ENCODE measurements at regions not wholly inside any gene's neighbourhood (a gene's known extent, or its start where the extent isn't known, plus 50 kb on each side); places are given as distances from the start of the nearest gene placed in this dataset.
"Not testable (repeated sequence)": the region's sequence is repeated elsewhere in the genome, so short reads cannot be mapped to it uniquely, and the experiment has no call there.

- Mint-ChIP-seq H3K27ac (no peak overlapping the region), H3K27me3 (no peaks in the 10 kb centered on the region)
Measured at GRCh38 chr18:28757466-28758008, 580.6 kb upstream of the CDH2 start.

DNA sequence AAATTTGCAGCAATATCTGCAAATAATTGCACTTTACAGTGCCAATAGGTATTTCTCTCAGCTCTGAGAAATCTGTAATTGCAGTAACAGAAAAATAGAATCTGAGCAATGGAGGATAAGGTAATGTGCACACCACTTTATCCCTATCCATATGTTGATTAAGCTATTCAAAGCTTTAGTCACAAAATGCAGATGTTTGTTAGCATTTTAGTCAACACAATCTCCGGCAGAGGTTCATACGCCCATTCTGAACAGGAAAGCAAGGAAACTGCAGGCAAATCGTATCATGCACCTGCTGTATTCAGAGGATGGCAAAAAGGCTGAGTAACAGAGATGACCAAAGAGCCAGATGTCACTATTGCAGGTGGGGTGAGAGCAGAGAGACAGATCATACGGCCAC is 566.2 kb upstream of the CDH2 start:
- Mint-ChIP-seq H3K4me3 (no peak overlapping the region), H3K4me1 (ENCODE audit: low read depth) (no peaks in the 10 kb centered on the region), H3K27ac (no peak overlapping the region), H3K9me3 (peaks cover 6% of the 10 kb centered on the region), H3K27me3 (no peaks in the 10 kb centered on the region), H3K36me3 (ENCODE audit: low read depth) (no peaks in the 10 kb centered on the region)
- DNase-seq: no peak

More at GRCh38 chr18:28757466-28758008, 580.6 kb upstream of the CDH2 start:
- peaks cover 5% of the 10 kb centered on the region for H3K9me3 Mint-ChIP-seq
- H3K4me1 Mint-ChIP-seq (ENCODE audit: low read depth): no peaks in the 10 kb centered on the region
- DNase-seq: no peak
- H3K36me3 Mint-ChIP-seq (ENCODE audit: low read depth): no peaks in the 10 kb centered on the region
- no peak overlapping the region for H3K4me3 Mint-ChIP-seq

- DNase-seq: no peak
- Mint-ChIP-seq H3K27ac (no peak overlapping the region), H3K27me3 (no peaks in the 10 kb centered on the region), H3K9me3 (peaks cover 3% of the 10 kb centered on the region), H3K36me3 (ENCODE audit: low read depth) (no peaks in the 10 kb centered on the region), H3K4me1 (ENCODE audit: low read depth) (no peaks in the 10 kb centered on the region), H3K4me3 (no peak overlapping the region)
Measured at GRCh38 chr18:28740575-28740974, 563.6 kb upstream of the CDH2 start.

DNA sequence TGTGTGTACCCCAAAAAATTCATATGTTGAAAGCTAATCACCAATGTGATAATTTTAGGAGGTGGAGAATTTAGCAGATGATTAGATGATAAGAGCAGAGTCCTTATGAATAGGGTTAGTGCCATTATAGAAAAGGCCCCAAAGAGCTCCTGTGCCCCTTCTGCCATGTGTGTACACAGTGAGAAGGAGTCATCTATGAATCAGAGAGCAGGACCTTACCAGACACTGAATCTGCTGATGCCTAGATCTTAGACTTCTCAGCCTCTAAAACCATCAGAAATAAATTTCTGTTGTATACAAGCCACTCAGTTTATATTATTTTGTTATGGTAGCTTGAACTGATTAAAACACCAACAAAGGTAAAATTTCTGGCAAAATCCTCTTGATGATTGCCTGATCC is 560.0 kb upstream of the CDH2 start:
- Mint-ChIP-seq H3K27ac (no peak overlapping the region), H3K36me3 (ENCODE audit: low read depth) (no peaks in the 10 kb centered on the region), H3K4me3 (no peak overlapping the region), H3K27me3 (no peaks in the 10 kb centered on the region), H3K9me3 (peaks cover 5% of the 10 kb centered on the region), H3K4me1 (ENCODE audit: low read depth) (no peaks in the 10 kb centered on the region)
- no peak for DNase-seq

DNA sequence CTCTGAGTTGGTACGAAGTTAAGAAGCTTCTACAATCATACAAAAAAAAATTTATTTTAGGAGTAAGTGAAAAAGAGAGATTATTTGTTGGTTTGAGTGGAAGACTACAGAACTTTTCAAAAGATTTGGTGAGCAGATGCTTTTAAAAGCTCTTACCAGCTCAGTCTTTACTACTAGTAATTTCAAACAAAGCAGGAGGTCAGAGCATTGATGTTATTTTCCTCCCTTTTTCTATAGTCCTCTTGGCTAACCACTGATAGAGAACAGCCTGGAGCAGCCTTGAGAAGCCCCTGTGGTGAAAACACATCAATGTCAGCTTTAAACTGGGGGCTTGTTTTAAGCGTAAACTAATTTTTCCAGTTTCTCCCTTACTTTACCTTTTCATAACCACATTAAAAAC is 559.3 kb upstream of the CDH2 start:
- peaks cover 7% of the 10 kb centered on the region for H3K9me3 Mint-ChIP-seq
- H3K36me3 Mint-ChIP-seq (ENCODE audit: low read depth): no peaks in the 10 kb centered on the region
- no peak for DNase-seq
- no peak overlapping the region for H3K4me3 Mint-ChIP-seq
- no peaks in the 10 kb centered on the region for H3K27me3 Mint-ChIP-seq
- no peak overlapping the region for H3K27ac Mint-ChIP-seq
- no peaks in the 10 kb centered on the region for H3K4me1 Mint-ChIP-seq (ENCODE audit: low read depth)

DNA sequence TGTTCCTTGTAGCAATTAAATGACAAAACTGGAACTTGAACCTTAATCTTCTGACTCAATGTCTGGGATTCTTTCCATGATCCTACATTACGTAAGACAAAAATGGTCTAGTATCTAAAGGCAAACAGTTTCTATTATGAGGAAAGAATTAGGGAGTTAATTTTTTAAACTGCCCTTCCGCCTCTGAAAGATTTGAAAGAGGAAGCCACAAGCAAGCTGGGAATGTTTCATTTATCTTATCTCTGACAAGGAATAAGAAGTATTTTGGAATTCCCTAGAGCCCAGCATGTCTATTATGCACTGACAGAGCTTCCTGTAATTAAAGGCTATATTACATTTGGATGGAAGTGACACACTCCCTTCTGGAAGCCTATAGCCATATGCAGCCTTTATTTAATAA is 558.8 kb upstream of the CDH2 start:
- Mint-ChIP-seq H3K4me3 (no peak overlapping the region), H3K27me3 (no peaks in the 10 kb centered on the region), H3K9me3 (peaks cover 8% of the 10 kb centered on the region), H3K36me3 (ENCODE audit: low read depth) (no peaks in the 10 kb centered on the region), H3K27ac (no peak overlapping the region), H3K4me1 (ENCODE audit: low read depth) (no peaks in the 10 kb centered on the region)
- DNase-seq: no peak

GRCh38 chr18:28729321-28729720 is 552.4 kb upstream of the CDH2 start:
- DNase-seq: no peak
- H3K36me3 Mint-ChIP-seq (ENCODE audit: low read depth): no peaks in the 10 kb centered on the region
- H3K9me3 Mint-ChIP-seq: peaks cover 5% of the 10 kb centered on the region

DNA sequence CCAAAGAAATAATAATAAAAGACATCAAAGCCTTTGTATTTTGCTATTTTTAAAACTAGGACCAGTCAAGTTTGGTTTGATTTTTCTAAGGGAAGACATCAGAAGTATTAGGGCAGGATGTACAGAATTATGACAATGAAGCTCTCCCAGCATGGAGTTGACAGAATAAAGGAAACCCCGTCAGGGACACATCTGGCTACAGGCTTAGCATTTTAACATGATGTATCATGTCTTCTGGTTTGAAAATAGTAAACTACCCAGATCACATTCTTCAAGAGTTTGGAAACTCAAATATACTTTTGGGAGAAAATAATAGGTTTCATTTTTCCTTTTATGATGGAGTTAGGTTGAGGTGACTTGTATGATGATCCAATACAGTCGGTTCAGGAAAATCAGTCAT is 552.0 kb upstream of the CDH2 start:
- no peak for DNase-seq
- H3K27me3 Mint-ChIP-seq: no peaks in the 10 kb centered on the region
- no peaks in the 10 kb centered on the region for H3K36me3 Mint-ChIP-seq (ENCODE audit: low read depth)
- no peaks in the 10 kb centered on the region for H3K4me1 Mint-ChIP-seq (ENCODE audit: low read depth)
- H3K9me3 Mint-ChIP-seq: peaks cover 4% of the 10 kb centered on the region
- no peak overlapping the region for H3K4me3 Mint-ChIP-seq
- H3K27ac Mint-ChIP-seq: no peak overlapping the region

More at GRCh38 chr18:28729321-28729720, 552.4 kb upstream of the CDH2 start:
- Mint-ChIP-seq H3K27ac (no peak overlapping the region), H3K4me1 (ENCODE audit: low read depth) (no peaks in the 10 kb centered on the region), H3K4me3 (no peak overlapping the region), H3K27me3 (no peaks in the 10 kb centered on the region)

- not testable (repeated sequence) for H3K9me3 Mint-ChIP-seq; H3K4me3 Mint-ChIP-seq; DNase-seq; H3K4me1 Mint-ChIP-seq (ENCODE audit: low read depth); H3K27ac Mint-ChIP-seq; H3K36me3 Mint-ChIP-seq (ENCODE audit: low read depth); H3K27me3 Mint-ChIP-seq
Measured at GRCh38 chr18:28727189-28727588, 550.3 kb upstream of the CDH2 start.

GRCh38 chr18:28725876-28726275 is 548.9 kb upstream of the CDH2 start:
- H3K36me3 Mint-ChIP-seq (ENCODE audit: low read depth): no peaks in the 10 kb centered on the region
- DNase-seq: no peak
- H3K27me3 Mint-ChIP-seq: no peaks in the 10 kb centered on the region
- H3K4me1 Mint-ChIP-seq (ENCODE audit: low read depth): no peaks in the 10 kb centered on the region
- H3K27ac Mint-ChIP-seq: no peak overlapping the region
- peaks cover 10% of the 10 kb centered on the region for H3K9me3 Mint-ChIP-seq
- no peak overlapping the region for H3K4me3 Mint-ChIP-seq

DNA sequence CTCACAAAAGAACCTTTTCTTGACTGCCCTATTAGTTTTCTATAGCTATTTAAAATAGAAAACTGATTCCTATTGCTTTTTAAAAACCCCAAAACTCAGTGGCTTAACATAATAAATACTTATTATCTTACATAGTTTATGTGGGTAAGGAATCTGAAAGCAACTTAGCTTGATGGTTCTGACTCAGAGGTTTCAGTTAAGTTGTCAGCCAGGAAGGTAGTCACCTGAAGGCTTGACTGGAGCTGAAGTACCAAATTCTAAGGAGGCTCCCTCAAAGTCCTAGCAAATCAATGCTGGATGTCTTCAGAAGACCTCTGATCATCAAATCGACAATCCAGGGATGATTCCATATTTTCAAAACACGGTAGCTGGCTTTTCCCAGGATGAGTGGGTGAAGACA is 546.6 kb upstream of the CDH2 start:
- DNase-seq: no peak
- Mint-ChIP-seq H3K27me3 (no peaks in the 10 kb centered on the region), H3K4me1 (ENCODE audit: low read depth) (no peaks in the 10 kb centered on the region), H3K36me3 (ENCODE audit: low read depth) (no peaks in the 10 kb centered on the region), H3K27ac (no peak overlapping the region), H3K9me3 (peaks cover 11% of the 10 kb centered on the region), H3K4me3 (no peak overlapping the region)

DNA sequence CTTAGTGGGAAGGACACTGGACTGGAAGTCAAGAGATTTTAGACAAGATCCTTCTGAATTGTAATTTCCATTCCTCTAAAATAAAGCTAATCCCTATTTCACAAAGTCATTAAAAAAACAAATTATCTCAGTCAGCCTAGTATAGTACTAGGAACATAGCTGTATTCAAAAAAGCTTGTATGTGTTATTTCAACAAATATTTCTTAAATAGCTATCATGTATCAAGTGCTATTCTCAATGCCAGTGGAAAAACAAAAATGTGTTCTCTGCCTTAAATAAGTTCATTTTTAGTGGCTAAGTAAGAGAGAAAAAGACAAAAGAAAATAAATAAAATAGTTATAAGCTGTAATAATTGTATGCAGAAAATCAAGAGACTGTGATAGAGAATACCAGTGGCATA is 541.8 kb upstream of the CDH2 start:
- peaks cover 17% of the 10 kb centered on the region for H3K9me3 Mint-ChIP-seq
- H3K4me3 Mint-ChIP-seq: no peak overlapping the region
- H3K27ac Mint-ChIP-seq: no peak overlapping the region
- no peaks in the 10 kb centered on the region for H3K4me1 Mint-ChIP-seq (ENCODE audit: low read depth)
- no peaks in the 10 kb centered on the region for H3K36me3 Mint-ChIP-seq (ENCODE audit: low read depth)
- DNase-seq: no peak
- H3K27me3 Mint-ChIP-seq: no peaks in the 10 kb centered on the region

DNA sequence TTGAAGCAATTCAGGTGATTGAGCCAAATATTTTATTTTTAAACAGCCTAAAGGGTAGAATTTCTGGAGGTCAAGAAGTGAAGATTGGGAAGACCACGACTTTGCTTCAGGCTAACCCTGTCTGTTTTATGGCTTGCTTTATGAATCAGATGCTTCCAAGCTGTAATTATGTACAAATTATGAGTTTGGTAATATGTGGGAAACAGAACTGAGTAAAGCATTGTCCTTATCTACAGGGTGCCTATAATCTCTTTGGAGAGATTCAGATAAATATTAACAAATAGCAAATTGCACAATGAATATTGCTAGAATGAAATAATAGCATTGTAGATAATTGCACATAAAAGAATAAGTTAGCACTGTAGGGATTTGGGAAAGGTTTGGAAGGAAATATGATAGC is 539.4 kb upstream of the CDH2 start:
- Mint-ChIP-seq H3K4me3 (no peak overlapping the region), H3K27me3 (no peaks in the 10 kb centered on the region), H3K27ac (no peak overlapping the region), H3K9me3 (peaks cover 14% of the 10 kb centered on the region), H3K36me3 (ENCODE audit: low read depth) (no peaks in the 10 kb centered on the region), H3K4me1 (ENCODE audit: low read depth) (no peaks in the 10 kb centered on the region)
- no peak for DNase-seq

DNA sequence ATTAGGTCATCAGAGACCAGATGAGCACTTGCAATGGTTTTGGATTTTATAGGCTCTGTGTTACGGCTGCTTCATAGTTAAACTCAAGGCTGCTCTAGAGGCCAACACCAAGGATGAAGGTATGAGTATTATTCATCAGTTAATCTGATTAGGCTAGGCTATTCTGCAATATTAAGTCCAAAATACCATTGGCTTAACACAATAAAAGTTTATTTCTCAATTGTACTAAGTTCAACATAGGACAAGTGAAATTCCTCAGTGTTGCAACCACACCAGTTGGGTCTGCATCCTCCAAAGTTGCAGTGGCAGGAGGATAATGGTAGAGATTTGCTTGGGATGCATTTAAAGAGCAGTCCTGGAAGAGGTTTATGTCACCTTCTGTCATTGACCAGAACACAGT is 538.3 kb upstream of the CDH2 start:
- Mint-ChIP-seq H3K27me3 (no peaks in the 10 kb centered on the region), H3K4me1 (ENCODE audit: low read depth) (no peaks in the 10 kb centered on the region), H3K9me3 (peaks cover 9% of the 10 kb centered on the region), H3K27ac (no peak overlapping the region), H3K36me3 (ENCODE audit: low read depth) (no peaks in the 10 kb centered on the region), H3K4me3 (no peak overlapping the region)
- no peak for DNase-seq

- no peak for DNase-seq
- Mint-ChIP-seq H3K4me1 (ENCODE audit: low read depth) (no peaks in the 10 kb centered on the region), H3K9me3 (peaks cover 9% of the 10 kb centered on the region)
Measured at GRCh38 chr18:28714498-28714897, 537.6 kb upstream of the CDH2 start.

DNA sequence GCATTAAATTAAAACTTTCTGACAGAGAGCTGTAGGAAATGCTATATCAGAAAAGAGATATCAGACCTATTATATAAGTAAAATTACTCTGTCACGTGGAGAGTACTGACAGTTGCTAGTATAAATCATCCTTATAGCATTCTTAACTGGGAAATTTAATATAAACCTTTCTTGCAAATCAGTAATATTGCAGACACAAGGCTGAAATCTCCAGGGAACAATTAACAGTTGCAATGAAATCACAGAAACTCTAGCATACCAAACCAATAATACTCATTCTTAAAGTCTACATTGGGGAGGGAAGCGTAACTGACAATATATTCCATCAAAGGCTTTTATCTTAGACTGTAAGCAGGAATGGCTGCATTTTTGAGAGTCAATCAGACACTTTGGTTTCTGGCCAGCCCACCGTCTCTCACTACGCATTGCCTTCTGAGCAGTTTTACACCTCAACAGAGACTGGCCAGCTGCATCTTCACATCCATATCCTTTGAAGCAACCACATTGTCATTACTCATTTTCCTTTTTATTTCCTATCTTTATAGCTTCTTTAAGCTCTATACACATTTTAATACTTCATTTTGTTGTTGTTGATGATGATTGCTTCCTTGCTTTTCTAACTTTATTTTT is 536.0 kb upstream of the CDH2 start:
- H3K9me3 Mint-ChIP-seq: peaks cover 9% of the 10 kb centered on the region
- no peak overlapping the region for H3K27ac Mint-ChIP-seq
- H3K27me3 Mint-ChIP-seq: no peaks in the 10 kb centered on the region
- H3K4me1 Mint-ChIP-seq (ENCODE audit: low read depth): no peaks in the 10 kb centered on the region
- no peaks in the 10 kb centered on the region for H3K36me3 Mint-ChIP-seq (ENCODE audit: low read depth)
- no peak overlapping the region for H3K4me3 Mint-ChIP-seq
- DNase-seq: no peak

More at GRCh38 chr18:28714498-28714897, 537.6 kb upstream of the CDH2 start:
- Mint-ChIP-seq H3K27me3 (no peaks in the 10 kb centered on the region), H3K36me3 (ENCODE audit: low read depth) (no peaks in the 10 kb centered on the region), H3K27ac (no peak overlapping the region), H3K4me3 (no peak overlapping the region)
